NCI-H1436 (cell line): ENCODE measurements at regions not wholly inside any gene's neighbourhood (a gene's known extent, or its start where the extent isn't known, plus 50 kb on each side); places are given as distances from the start of the nearest gene placed in this dataset.
"Not testable (repeated sequence)": the region's sequence is repeated elsewhere in the genome, so short reads cannot be mapped to it uniquely, and the experiment has no call there.

ENCODE experiments used
- DNase-seq: peaks from one replicate; lab custom pipeline; 2025; lab: John Stamatoyannopoulos, UW

GRCh38 chr9:115804206-115804605, 349.4 kb upstream of the PAPPA start:
- no peak for DNase-seq

DNA sequence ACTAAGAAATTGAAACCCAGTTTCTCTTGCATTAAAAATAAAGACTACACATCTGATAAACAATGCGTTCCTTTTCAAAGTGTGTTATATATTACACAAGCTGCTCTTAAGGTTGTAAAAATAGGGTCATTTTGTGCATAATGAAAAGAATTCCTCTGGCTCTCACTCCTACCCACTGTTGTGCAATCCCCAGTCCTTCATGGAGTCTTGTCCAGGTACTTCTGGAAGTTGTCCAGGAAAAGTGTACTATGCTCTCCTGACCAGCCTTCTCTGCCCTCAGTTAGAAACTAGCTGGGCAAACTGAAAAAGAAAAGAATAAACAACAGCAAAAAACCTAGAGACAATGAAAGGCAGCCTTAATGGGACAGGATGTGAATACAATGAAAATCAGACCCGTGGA, 345.5 kb upstream of the PAPPA start:
- no peak for DNase-seq

GRCh38 chr9:115808695-115809094, 344.9 kb upstream of the PAPPA start:
- DNase-seq = no peak

DNA sequence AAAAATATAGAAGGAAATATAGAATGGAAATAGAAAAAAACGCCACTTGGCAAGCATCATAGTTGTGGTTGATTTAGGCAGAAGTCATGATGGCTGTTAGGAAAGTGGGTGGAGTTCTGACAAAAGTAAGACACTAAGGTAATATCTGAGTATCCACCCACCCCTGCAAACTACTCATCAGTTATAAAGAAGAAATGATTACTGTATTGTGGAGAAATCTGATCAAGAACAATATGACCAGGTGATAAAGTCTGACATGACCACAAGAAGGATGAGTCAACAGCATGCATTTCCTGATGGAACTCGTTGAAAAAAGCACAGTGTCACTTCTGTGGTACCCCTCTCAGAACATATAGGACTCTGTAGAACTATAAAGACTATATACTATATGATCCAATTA, 343.4 kb upstream of the PAPPA start:
- no peak for DNase-seq

DNA sequence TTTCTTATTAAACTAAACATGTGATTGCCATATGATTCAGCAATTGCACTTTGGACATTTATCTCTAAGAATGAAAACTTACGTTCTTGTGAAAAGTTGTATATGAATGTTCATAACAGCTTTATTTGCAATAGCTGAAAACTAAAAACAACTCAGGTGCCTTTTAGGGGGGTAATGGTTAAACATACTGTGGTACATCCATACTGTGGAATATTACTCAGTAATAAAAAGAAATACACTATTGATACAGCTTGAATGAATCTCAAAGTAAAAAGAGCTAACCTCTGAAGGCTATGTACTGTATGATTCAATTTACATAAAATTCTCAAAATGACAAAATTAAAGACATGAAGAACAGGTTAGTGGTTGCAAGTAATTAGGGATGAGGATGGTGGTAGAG, 339.5 kb upstream of the PAPPA start:
- DNase-seq = no peak

DNA sequence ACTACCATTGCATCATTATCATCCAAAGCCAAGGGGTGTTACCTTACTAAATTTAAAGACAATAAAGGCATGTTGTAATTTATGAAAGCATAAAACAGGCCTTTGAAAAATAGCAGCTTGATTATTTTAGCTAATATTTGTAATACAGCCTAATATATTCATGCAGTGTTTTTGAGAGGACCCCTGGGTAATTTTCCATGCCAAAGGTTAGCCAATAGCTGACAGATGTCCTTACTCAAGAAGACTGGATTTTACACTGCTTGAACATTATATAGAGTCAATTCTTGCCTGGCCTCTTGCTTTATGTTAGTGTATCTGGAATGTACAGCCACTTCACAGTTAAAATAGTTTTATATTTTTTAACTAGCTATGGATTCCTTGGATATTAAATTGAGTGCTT, 337.8 kb upstream of the PAPPA start:
- DNase-seq = no peak

DNA sequence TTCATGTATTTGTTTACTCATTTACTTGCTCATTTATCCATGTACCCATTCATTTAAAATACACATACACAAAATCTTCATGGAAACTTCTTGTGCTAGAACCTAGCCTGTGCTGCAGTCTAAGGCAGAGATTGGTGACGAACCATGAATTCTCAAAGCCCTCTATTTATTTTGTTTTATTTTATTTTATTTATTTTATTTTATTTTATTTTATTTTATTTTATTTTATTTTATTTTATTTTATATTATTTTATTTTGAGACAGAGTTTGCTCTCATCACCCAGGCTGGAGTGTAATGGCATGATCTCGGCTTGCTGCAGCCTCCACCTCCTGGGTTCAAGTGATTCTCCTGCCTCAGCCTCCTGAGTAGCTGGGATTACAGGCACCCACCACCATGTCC, 334.9 kb upstream of the PAPPA start:
- DNase-seq = not testable (repeated sequence)

DNA sequence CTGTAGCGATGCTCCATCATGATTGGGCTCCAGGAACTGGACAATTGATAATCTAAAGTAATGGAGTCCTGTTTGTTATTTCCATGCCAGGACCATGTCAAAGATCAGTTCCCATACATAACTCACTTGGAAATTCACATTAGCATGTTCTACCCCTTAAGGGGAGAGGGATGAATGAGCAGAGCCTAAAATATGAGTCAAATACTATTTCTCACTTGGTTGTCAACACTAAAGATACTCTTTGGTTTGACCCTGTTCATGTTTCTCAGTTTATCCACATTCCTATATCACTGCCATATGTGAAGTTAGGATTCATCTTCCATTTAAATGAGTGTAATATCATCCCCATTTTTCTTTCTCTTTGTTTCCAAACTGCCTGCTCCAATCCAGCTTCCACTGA, 321.6 kb upstream of the PAPPA start:
- no peak for DNase-seq

- DNase-seq = no peak
Measured at GRCh38 chr9:115837618-115838017, 316.0 kb upstream of the PAPPA start.

- DNase-seq = no peak
Measured at GRCh38 chr9:115838417-115838816, 315.2 kb upstream of the PAPPA start.

GRCh38 chr9:115844433-115844832, 309.2 kb upstream of the PAPPA start:
- DNase-seq = not testable (repeated sequence)

- no peak for DNase-seq
Measured at GRCh38 chr9:115845648-115846312, 307.8 kb upstream of the PAPPA start.

DNA sequence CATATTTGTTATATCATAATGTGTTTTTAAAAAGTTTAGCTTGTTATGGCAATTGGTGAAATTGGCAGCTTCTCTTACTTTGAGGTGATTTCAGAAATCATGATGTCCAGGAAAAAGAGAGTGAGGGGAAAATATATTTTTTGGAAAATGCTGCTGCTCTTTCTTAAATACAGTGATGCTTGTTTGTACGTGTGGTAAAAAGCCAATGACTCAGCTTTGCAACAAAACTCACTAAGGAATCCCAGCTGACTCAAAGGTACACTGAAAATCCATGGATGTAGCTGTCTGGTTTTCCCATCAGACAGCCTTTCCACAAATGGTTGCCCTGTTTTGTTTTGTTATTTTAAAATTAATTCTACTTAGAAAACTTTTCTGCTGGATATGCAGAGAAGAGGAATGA, 306.4 kb upstream of the PAPPA start:
- no peak for DNase-seq

DNA sequence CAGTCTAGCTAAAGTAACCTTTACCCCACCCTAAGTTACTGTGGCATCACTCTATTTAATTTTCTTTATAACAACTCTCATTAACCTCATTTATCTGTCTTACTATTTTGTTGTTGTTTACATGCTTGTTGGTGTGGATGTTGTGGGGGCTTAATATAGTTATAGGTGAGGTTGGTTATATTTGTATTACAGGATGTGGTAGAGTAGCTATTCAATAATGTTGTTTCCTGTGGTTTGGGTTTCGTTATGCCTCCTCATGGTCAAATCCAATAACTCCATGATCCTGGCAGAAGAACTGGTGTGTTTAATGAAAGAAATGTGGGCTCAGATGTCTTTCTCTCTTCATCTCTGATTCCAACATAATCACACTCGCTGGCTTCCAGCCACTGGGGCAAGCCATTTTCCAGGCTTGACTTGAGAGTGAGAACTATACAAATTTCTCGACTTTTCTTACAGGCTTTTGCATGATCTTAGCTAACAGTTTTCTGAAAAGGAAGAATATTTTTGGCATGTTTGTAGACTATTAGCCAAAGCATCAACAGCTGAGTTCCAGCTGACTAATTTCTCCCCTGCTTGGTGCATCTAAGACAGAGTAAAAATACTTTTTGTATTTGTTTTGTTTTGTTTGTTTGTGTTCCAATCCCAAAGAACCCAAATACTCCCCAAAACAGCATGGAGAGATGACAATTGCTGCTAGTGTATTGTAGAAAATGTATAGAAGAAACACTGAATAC, 303.7 kb upstream of the PAPPA start:
- DNase-seq = no peak

- DNase-seq = no peak
Measured at GRCh38 chr9:115850548-115851304, 302.9 kb upstream of the PAPPA start.

GRCh38 chr9:115855458-115856133, 298.0 kb upstream of the PAPPA start:
- DNase-seq = no peak

DNA sequence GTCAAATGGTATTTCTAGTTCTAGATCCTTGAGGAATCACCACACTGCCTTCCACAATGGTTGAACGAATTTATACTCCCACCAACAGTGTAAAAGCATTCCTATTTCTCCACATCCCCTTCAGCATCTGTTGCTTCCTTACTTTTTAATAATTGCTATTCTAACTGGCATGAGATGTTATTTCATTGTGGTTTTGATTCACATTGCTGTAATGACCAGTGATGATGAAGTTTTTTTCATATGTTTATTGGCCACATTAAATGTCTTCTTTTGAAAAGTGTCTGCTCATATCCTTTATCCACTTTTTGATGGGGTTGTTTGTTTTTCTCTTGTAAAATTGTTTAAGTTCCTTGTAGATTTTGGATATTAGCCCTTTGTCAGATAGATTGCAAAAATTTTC, 295.2 kb upstream of the PAPPA start:
- not testable (repeated sequence) for DNase-seq

DNA sequence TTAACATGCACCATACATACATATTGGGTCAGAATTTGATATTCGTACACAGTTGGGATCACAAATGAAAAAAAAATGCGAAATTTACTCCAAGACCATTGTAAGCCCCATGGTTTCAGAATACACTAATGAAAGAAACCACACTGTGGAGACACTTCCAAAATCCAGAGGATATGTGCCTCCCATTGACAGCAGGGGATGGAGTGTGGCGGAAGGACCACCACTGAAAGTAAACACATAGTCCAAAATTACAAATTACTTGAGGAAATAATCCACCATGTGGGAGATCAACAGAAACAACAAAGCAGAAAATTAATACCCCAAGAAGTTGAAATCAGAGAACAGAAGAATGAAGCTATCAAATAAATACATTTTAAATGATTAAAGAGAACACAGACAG, 291.6 kb upstream of the PAPPA start:
- no peak for DNase-seq

DNA sequence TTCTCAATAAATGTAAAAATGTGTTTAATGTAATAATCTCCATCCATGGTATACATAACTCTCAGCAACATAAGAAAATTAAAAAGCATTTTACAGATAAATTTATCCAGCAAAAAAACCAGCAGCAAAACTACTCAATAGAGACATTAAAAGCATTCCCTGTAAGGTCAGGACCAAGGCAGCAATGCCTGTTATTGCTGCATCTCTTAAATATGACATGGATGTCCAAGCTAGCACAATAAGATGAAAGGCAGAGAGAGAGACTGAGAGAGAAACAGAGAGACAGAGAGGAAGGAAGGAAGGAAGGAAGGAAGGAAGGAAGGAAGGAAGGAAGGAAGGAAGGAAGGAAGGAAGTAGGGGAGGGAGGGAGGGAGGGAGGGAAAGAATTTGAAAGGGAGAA, 289.0 kb upstream of the PAPPA start:
- DNase-seq = no peak

- no peak for DNase-seq
Measured at GRCh38 chr9:115867326-115867725, 286.3 kb upstream of the PAPPA start.

DNA sequence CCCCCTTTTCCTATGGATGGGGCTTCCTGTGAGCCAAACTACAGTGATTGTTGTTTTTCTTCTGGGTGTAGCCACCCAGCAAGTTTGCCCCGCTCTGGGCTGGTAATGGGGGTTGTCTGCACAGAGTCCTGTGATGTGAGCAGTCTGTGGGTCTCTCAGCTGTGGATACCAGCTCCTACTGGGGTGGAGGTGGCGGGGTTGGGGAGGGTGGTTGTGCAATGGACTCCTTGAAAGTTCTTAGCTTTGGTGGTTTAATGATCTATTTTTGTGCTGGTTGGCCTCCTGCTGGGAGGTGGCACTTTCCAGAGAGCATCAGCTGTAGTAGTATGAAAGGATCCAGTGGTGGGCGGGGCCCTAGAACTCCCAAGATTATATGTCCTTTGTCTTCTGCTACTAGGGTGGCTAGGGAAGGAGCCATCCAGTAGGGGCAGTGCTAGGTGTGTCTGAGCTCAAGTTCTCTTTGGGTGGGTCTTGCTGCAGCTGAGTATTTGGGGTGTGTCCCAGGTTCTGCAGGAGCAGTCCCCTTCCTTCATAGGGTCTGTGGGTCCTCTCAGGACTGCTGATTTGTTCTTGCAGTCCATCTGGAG, 275.6 kb upstream of the PAPPA start:
- no peak for DNase-seq

- no peak for DNase-seq
Measured at GRCh38 chr9:115879451-115879850, 274.1 kb upstream of the PAPPA start.
